BE2C (cell line): ENCODE measurements at regions not wholly inside any gene's neighbourhood (a gene's known extent, or its start where the extent isn't known, plus 50 kb on each side); places are given as distances from the start of the nearest gene placed in this dataset.

Source experiments
- DNase-seq: peaks from one replicate; pipeline ENCODE4 v3.0.0-alpha.2; 2020
- H3K27me3 ChIP-seq: fragments of 250-450 bp; sonication (Bioruptor Pico); 2 replicates; pipeline ENCODE4 v1.5.1; 2020; ENCODE audit warnings: mild to moderate bottlenecking
- H3K36me3 ChIP-seq: fragments of 250-450 bp; sonication (Bioruptor Pico); 2 replicates; pipeline ENCODE4 v1.5.1; 2020; ENCODE audit warnings: mild to moderate bottlenecking
- H3K4me1 ChIP-seq: fragments of 250-450 bp; sonication (Bioruptor Pico); 2 replicates; pipeline ENCODE4 v1.5.1; 2020
- H3K4me3 ChIP-seq: 2 replicates; pipeline ENCODE4 v1.5.1; 2011; ENCODE audit warnings: low read depth, low read length
- H3K9me3 ChIP-seq: fragments of 250-450 bp; sonication (Bioruptor Pico); 2 replicates; pipeline ENCODE4 v1.5.1; 2020
- CTCF ChIP-seq: IDR thresholded peaks from 2 replicates; pipeline ENCODE4 v1.5.1; 2012; ENCODE audit warnings: mild to moderate bottlenecking, low read depth, low read length

GRCh38 chr2:219752726-219753125 lies 125.3 kb downstream of the SLC4A3 start:
- no peak for DNase-seq
- no peaks in the 10 kb centered on the region for H3K4me1 ChIP-seq
- no peaks in the 10 kb centered on the region for H3K36me3 ChIP-seq
- H3K9me3 ChIP-seq = no peaks in the 10 kb centered on the region
- TF ChIP-seq CTCF = no peak
- H3K27me3 ChIP-seq = no peaks in the 10 kb centered on the region
- no peak overlapping the region for H3K4me3 ChIP-seq

- H3K4me1 ChIP-seq = no peaks in the 10 kb centered on the region
- H3K9me3 ChIP-seq = no peaks in the 10 kb centered on the region
- no peak overlapping the region for H3K4me3 ChIP-seq
- H3K27me3 ChIP-seq = no peaks in the 10 kb centered on the region
- DNase-seq = no peak
- H3K36me3 ChIP-seq = no peaks in the 10 kb centered on the region
- no peak for TF ChIP-seq CTCF
Observed at GRCh38 chr2:219758907-219759680, 131.7 kb downstream of the SLC4A3 start.

- no peaks in the 10 kb centered on the region for H3K27me3 ChIP-seq
- TF ChIP-seq CTCF = no peak
- no peak overlapping the region for H3K4me3 ChIP-seq
- no peaks in the 10 kb centered on the region for H3K4me1 ChIP-seq
- DNase-seq = no peak
- no peaks in the 10 kb centered on the region for H3K36me3 ChIP-seq
- no peaks in the 10 kb centered on the region for H3K9me3 ChIP-seq
Observed at GRCh38 chr2:219759801-219760200, 132.4 kb downstream of the SLC4A3 start.

GRCh38 chr2:219765231-219765911 lies 137.9 kb downstream of the SLC4A3 start:
- H3K9me3 ChIP-seq = no peaks in the 10 kb centered on the region
- DNase-seq = no peak
- H3K4me1 ChIP-seq = no peaks in the 10 kb centered on the region
- no peak overlapping the region for H3K4me3 ChIP-seq
- no peak for TF ChIP-seq CTCF
- no peaks in the 10 kb centered on the region for H3K27me3 ChIP-seq
- H3K36me3 ChIP-seq = no peaks in the 10 kb centered on the region

- TF ChIP-seq CTCF = no peak
- DNase-seq = no peak
- Histone ChIP-seq H3K9me3 (no peaks in the 10 kb centered on the region), H3K4me3 (no peak overlapping the region), H3K36me3 (no peaks in the 10 kb centered on the region), H3K27me3 (no peaks in the 10 kb centered on the region), H3K4me1 (no peaks in the 10 kb centered on the region)
Observed at GRCh38 chr2:219766658-219767057, 139.2 kb downstream of the SLC4A3 start.
